Upper lobe of right lung (tissue), 1 donor: ENCODE measurements at regions not wholly inside any gene's neighbourhood (a gene's known extent, or its start where the extent isn't known, plus 50 kb on each side); places are given as distances from the start of the nearest gene placed in this dataset.

Source experiments
- ATAC-seq: fragments of 200-7000 bp; cut with Tn5 transposase; one replicate; pipeline ENCODE4 v1.9.1; 2020; ENCODE audit warnings: mild to moderate bottlenecking, moderate library complexity
- DNase-seq: peaks from one replicate; pipeline ENCODE4 v3.0.0-alpha.2; 2020
- H3K27ac ChIP-seq: fragments of 200-600 bp; one replicate; pipeline ENCODE4 v1.8.0; 2022
- H3K27me3 ChIP-seq: fragments of 200-600 bp; one replicate; pipeline ENCODE4 v1.8.0; 2022; ENCODE audit warnings: mild to moderate bottlenecking
- H3K36me3 ChIP-seq: fragments of 200-600 bp; one replicate; pipeline ENCODE4 v1.8.0; 2022
- H3K4me1 ChIP-seq: fragments of 200-600 bp; one replicate; pipeline ENCODE4 v1.8.0; 2022
- H3K4me3 ChIP-seq: fragments of 200-600 bp; one replicate; pipeline ENCODE4 v1.8.0; 2022; ENCODE audit warnings: mild to moderate bottlenecking
- H3K9me3 ChIP-seq: fragments of 200-600 bp; one replicate; pipeline ENCODE4 v1.8.0; 2022
- CTCF ChIP-seq: fragments of 200-600 bp; IDR thresholded peaks from one replicate; pipeline ENCODE4 v1.8.0; 2022; ENCODE audit warnings: antibody characterized with exemption
- intact Hi-C: fragments of 100-400 bp; cut with DNase I; formaldehyde crosslinking; loops from one replicate; pipeline ENCODE4 v1.11.0; 2022
- donor health status: DM: no; HTN: yes; CAD: no; lungs with severe emphysema.

GRCh38 chr3:107987036-107987939 lies 103.5 kb downstream of the CD47 start:
- no peaks in the 10 kb centered on the region for H3K36me3 ChIP-seq
- no peaks in the 10 kb centered on the region for H3K9me3 ChIP-seq
- DNase-seq = no peak
- intact Hi-C loops = no loop called here
- peaks cover 31% of the 10 kb centered on the region for H3K4me1 ChIP-seq
- H3K4me3 ChIP-seq = no peak overlapping the region
- H3K27me3 ChIP-seq = no peaks in the 10 kb centered on the region
- peak overlapping the region; percentile 51 for H3K27ac ChIP-seq
- ATAC-seq = peak; percentile 84
- TF ChIP-seq CTCF = no peak

- Histone ChIP-seq H3K4me1 (peaks cover 36% of the 10 kb centered on the region), H3K9me3 (no peaks in the 10 kb centered on the region), H3K36me3 (no peaks in the 10 kb centered on the region), H3K4me3 (no peak overlapping the region), H3K27ac (peak overlapping the region; percentile 51), H3K27me3 (no peaks in the 10 kb centered on the region)
- intact Hi-C loops = no loop called here
- DNase-seq (no peak), ATAC-seq (no peak)
- no peak for TF ChIP-seq CTCF
These were observed 104.3 kb downstream of the CD47 start for GRCh38 chr3:107986505-107986904.

- no peaks in the 10 kb centered on the region for H3K9me3 ChIP-seq
- H3K4me1 ChIP-seq = peaks cover 37% of the 10 kb centered on the region
- no peak overlapping the region for H3K4me3 ChIP-seq
- no peaks in the 10 kb centered on the region for H3K36me3 ChIP-seq
- TF ChIP-seq CTCF = no peak
- DNase-seq = no peak
- no peak for ATAC-seq
- H3K27ac ChIP-seq = no peak overlapping the region
- intact Hi-C loops = no loop called here
- H3K27me3 ChIP-seq = no peaks in the 10 kb centered on the region
These were observed 105.3 kb downstream of the CD47 start for GRCh38 chr3:107985496-107985895.

- no peaks in the 10 kb centered on the region for H3K9me3 ChIP-seq
- no peak overlapping the region for H3K4me3 ChIP-seq
- TF ChIP-seq CTCF = no peak
- peaks cover 29% of the 10 kb centered on the region for H3K4me1 ChIP-seq
- intact Hi-C loops = no loop called here
- DNase-seq = no peak
- no peak overlapping the region for H3K27ac ChIP-seq
- no peak for ATAC-seq
- H3K36me3 ChIP-seq = no peaks in the 10 kb centered on the region
- no peaks in the 10 kb centered on the region for H3K27me3 ChIP-seq
These were observed 107.6 kb downstream of the CD47 start for GRCh38 chr3:107983247-107983646.

GRCh38 chr3:107982165-107982564 lies 108.7 kb downstream of the CD47 start:
- Histone ChIP-seq H3K36me3 (no peaks in the 10 kb centered on the region), H3K9me3 (no peaks in the 10 kb centered on the region), H3K4me1 (peaks cover 20% of the 10 kb centered on the region), H3K27me3 (no peaks in the 10 kb centered on the region), H3K27ac (no peak overlapping the region), H3K4me3 (no peak overlapping the region)
- no peak for DNase-seq
- ATAC-seq = no peak
- intact Hi-C loops = no loop called here
- no peak for TF ChIP-seq CTCF
